BLaER1 (cell line): ENCODE measurements at regions not wholly inside any gene's neighbourhood (a gene's known extent, or its start where the extent isn't known, plus 50 kb on each side); places are given as distances from the start of the nearest gene placed in this dataset.
A peak's percentile ranks its signal among the peaks of the same experiment; 100 is the strongest.
"Not testable (repeated sequence)": the region's sequence is repeated elsewhere in the genome, so short reads cannot be mapped to it uniquely, and the experiment has no call there.

Source experiments
- H3K27ac ChIP-seq: shearing (Covaris generic); formaldehyde crosslinking; 2 replicates; pipeline ENCODE4 v1.8.1; 2022
- H3K27me3 ChIP-seq: shearing (Covaris generic); formaldehyde crosslinking; 2 replicates; pipeline ENCODE4 v1.8.1; 2022
- H3K36me3 ChIP-seq: shearing (Covaris generic); formaldehyde crosslinking; 2 replicates; pipeline ENCODE4 v1.8.1; 2022
- H3K4me1 ChIP-seq: shearing (Covaris generic); formaldehyde crosslinking; 2 replicates; pipeline ENCODE4 v1.8.1; 2022
- H3K4me2 ChIP-seq: shearing (Covaris generic); formaldehyde crosslinking; 2 replicates; pipeline ENCODE4 v1.8.1; 2022
- H3K4me3 ChIP-seq: shearing (Covaris generic); formaldehyde crosslinking; 2 replicates; pipeline ENCODE4 v1.8.1; 2022
- H3K9ac ChIP-seq: shearing (Covaris generic); formaldehyde crosslinking; 2 replicates; pipeline ENCODE4 v1.8.1; 2022
- H3K9me3 ChIP-seq: shearing (Covaris generic); formaldehyde crosslinking; 2 replicates; pipeline ENCODE4 v1.8.1; 2022
- H4K20me1 ChIP-seq: shearing (Covaris generic); formaldehyde crosslinking; 2 replicates; pipeline ENCODE4 v1.8.1; 2022
- Cebpa-rat ChIP-seq: shearing (Covaris generic); IDR thresholded peaks from 2 replicates; pipeline ENCODE4 v1.8.1; 2022

DNA sequence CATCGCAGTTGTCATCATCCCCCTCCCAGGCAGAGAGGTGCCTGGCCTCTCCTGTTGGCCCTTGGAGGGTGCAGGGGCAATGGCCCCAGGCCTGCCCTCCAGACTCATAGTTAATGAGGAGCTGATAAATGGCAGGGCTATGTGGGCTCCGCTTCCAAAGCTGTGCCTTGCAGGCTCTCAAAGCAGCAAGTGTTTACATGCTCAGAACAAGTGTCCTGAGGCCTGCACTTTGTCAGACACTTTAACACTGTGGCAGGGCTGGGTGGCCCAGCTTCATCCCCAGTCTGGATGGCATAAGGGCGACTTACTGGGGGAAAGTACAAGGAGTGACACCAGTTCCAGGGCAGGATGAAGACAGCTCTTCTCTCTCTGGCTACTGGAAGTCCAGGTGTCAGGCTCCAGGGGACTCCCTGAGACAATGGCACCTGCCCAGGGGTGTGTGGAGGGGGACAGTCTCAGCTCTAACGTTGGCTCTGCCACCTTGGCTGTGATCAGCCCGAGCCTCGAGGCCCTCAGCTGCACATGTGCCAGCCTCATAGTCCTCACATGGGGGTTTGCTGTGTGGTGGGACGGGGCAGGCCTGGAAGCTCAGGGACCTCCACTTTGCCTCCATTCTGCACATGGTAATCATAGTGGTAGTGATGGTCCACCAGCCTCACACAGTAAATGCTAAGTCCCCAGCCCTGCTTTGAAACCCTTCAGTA, 153.4 kb downstream of the BARX1 start:
- Histone ChIP-seq H3K4me2 (no peak overlapping the region), H3K9ac (no peak overlapping the region), H4K20me1 (no peaks in the 10 kb centered on the region), H3K27me3 (no peaks in the 10 kb centered on the region), H3K36me3 (no peaks in the 10 kb centered on the region), H3K4me3 (no peak overlapping the region), H3K4me1 (peaks cover 3% of the 10 kb centered on the region), H3K9me3 (no peaks in the 10 kb centered on the region), H3K27ac (no peak overlapping the region)
- no peak for TF ChIP-seq Cebpa-rat

DNA sequence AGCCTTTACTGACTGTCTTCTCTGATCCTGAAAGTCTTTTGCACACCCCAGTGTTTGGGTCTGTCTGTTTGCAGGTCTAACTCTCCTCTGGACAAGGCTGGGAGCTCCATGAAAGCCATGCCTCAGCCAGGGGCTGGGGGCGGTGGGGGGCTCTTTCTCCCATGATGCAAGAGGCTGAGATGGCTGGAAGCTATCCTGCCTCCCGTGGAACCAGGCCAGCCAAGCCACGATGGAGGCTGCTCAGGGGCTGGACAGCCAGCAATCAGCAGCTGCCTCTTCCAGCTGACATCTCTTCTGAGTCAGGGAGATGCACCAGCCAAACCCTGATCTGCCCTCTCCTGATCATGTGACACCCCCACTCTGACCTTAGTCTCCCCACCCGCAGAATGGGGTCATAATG, 154.0 kb downstream of the BARX1 start:
- no peaks in the 10 kb centered on the region for H4K20me1 ChIP-seq
- no peak overlapping the region for H3K4me2 ChIP-seq
- no peak overlapping the region for H3K9ac ChIP-seq
- TF ChIP-seq Cebpa-rat = no peak
- H3K36me3 ChIP-seq = no peaks in the 10 kb centered on the region
- no peaks in the 10 kb centered on the region for H3K9me3 ChIP-seq
- no peak overlapping the region for H3K27ac ChIP-seq
- no peak overlapping the region for H3K4me3 ChIP-seq
- peaks cover 9% of the 10 kb centered on the region for H3K4me1 ChIP-seq
- H3K27me3 ChIP-seq = no peaks in the 10 kb centered on the region

DNA sequence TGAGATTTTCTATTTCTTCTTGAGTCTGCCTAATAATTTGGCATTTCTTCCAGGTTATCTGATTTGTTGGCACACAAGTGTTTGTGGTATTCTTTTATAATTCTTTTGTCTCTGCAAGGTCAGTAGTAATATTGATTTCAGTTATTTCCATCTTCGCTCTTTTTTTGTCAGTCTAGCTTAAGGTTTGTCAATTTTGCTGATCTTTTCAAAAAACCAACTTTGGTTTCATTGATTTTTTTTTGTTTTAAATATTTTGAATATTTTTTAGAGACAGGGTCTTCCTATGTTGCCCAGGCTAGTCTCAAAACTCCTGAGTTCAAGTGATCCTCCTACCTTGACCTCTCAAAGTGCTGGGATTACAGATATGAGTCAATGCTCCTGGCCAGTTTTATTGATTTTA, 162.8 kb downstream of the BARX1 start:
- Histone ChIP-seq H3K4me2 (no peak overlapping the region), H3K27me3 (no peaks in the 10 kb centered on the region), H3K9me3 (peaks cover 9% of the 10 kb centered on the region; the same call in 1 of the 2 replicates), H3K27ac (no peak overlapping the region), H3K36me3 (no peaks in the 10 kb centered on the region), H3K4me3 (no peak overlapping the region), H3K9ac (no peak overlapping the region), H4K20me1 (no peaks in the 10 kb centered on the region), H3K4me1 (peaks cover 10% of the 10 kb centered on the region)
- TF ChIP-seq Cebpa-rat = no peak

DNA sequence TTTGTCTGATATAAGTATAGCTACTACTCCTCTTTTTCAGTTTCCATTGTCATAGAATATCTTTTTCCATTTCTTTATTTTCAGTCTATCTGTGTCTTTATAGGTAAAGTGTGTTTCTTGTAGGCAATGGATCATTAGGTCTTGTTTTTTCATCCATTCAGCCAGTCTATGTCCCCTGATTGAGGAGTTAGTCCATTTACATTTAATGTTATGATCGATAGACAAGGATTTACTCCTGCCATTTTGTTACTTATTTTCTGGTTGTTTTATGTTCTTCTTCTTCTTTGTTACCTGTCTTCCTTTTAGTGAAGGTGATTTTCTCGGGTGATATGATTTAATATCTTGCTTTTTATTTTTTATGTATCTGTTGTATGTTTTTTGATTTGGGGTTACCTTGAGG, 169.0 kb downstream of the BARX1 start:
- Histone ChIP-seq H4K20me1 (no peaks in the 10 kb centered on the region), H3K4me3 (no peak overlapping the region), H3K27ac (no peak overlapping the region), H3K9me3 (peaks cover 13% of the 10 kb centered on the region; the same call in 1 of the 2 replicates), H3K4me1 (no peaks in the 10 kb centered on the region), H3K27me3 (no peaks in the 10 kb centered on the region), H3K9ac (no peak overlapping the region), H3K36me3 (no peaks in the 10 kb centered on the region), H3K4me2 (no peak overlapping the region)
- TF ChIP-seq Cebpa-rat = no peak

DNA sequence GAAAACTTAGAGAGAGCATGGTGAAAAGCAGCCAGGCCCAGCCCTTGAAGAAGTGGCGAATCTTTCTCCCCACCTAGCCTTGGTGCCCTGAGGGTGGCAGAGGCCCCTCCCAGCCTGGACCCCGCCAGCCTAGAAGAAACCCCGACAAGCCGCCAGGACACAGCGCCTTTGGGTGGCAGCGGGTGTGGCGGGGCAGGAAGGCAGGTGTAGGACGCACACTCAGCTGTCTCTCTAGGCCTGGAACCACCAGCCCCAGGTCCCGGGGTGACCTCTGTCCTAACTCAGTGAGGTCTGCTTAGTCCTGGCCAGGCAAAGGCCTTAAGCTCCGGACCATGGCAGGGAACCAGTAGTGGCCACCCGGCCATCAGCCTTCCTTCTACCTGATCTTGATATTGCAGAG, 178.3 kb downstream of the BARX1 start:
- Histone ChIP-seq H3K27ac (no peak overlapping the region), H3K4me1 (no peaks in the 10 kb centered on the region), H3K27me3 (no peaks in the 10 kb centered on the region), H3K9me3 (no peaks in the 10 kb centered on the region), H3K9ac (no peak overlapping the region), H3K36me3 (no peaks in the 10 kb centered on the region), H3K4me3 (no peak overlapping the region), H3K4me2 (no peak overlapping the region), H4K20me1 (no peaks in the 10 kb centered on the region)
- TF ChIP-seq Cebpa-rat = no peak

DNA sequence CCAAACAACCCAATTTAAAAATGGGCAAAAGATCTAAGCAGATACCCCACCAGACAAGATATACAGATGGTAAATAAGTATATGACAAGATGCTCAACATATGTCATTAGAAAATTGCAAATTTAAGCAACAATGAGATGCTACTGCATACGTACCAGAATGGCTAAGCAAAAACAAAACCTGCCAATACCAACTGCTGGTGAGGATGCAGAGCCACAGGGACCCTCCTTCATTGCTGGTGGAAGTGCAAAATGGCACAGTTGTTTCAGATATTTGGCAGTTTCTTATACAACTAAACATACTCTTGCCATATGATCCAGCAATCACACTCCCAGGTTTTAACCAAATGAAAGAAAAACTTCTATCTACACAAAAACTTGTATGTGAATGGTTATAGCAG, 178.9 kb downstream of the BARX1 start:
- Histone ChIP-seq H3K27ac (no peak overlapping the region), H3K36me3 (no peaks in the 10 kb centered on the region), H3K4me2 (no peak overlapping the region), H3K4me3 (no peak overlapping the region), H4K20me1 (no peaks in the 10 kb centered on the region), H3K9ac (no peak overlapping the region), H3K9me3 (no peaks in the 10 kb centered on the region), H3K4me1 (no peaks in the 10 kb centered on the region), H3K27me3 (no peaks in the 10 kb centered on the region)
- TF ChIP-seq Cebpa-rat = no peak

DNA sequence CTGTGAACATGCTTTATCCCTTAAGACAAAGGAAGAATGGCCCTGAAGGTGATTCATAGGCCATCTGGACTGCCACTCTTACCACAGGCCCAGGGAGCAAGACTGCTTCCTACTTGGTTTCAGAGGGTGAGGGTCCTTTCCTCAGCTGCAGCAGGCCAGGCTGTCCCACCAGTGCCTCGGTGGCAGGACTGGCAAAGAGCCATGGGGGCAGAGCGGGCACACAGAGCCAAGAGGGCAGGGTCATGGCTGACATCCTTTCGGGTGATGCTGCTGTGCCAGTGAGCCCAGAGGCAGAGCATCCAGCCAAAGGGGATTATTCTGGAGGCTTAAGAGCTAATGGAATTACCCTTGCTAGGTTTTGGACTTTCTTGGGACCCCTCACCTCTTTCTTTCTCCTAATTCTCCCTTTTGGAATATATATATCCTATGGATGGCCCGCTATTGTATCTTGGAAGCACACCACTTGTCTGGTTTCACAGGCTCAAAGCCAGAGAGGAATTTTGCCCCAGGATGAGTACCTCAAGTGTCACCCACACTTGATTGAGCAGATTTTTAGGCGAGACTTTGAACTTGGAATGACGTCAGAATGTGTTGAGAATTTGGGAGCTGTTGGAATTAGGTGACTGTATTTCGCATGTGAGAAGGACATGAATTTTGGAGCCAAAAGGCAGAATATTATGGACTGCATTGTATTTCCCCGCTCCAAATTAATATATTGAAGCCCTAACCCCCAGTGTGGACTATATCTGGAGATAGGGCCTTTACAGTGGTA, 180.6 kb downstream of the BARX1 start:
- Histone ChIP-seq H4K20me1 (no peaks in the 10 kb centered on the region), H3K9me3 (no peaks in the 10 kb centered on the region), H3K36me3 (no peaks in the 10 kb centered on the region), H3K27me3 (no peaks in the 10 kb centered on the region), H3K4me1 (no peaks in the 10 kb centered on the region), H3K4me3 (no peak overlapping the region), H3K4me2 (no peak overlapping the region), H3K27ac (no peak overlapping the region), H3K9ac (no peak overlapping the region)
- no peak for TF ChIP-seq Cebpa-rat

DNA sequence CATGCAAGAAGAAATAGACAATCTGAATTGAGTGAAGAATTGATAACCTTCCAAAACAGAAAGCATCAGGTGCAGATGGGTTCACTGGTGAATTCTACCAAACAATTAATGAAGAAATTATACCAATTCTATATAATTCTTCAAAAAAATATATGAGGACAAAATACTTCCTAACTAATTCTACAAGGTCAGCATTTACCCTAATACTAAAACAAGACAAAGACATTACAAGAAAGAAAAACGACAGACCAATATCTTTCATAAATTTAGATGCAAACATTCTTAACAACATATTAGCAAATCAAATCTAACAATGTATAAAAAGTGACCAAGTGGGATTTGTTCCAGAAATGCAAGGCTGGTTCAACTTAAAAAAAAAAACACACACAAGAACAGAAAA, 183.9 kb downstream of the BARX1 start:
- peaks cover 2% of the 10 kb centered on the region; the same call in 1 of the 2 replicates for H3K9me3 ChIP-seq
- H3K4me1 ChIP-seq = no peaks in the 10 kb centered on the region
- H3K9ac ChIP-seq = no peak overlapping the region
- no peaks in the 10 kb centered on the region for H3K36me3 ChIP-seq
- TF ChIP-seq Cebpa-rat = no peak
- no peaks in the 10 kb centered on the region for H3K27me3 ChIP-seq
- H3K4me2 ChIP-seq = no peak overlapping the region
- no peaks in the 10 kb centered on the region for H4K20me1 ChIP-seq
- no peak overlapping the region for H3K4me3 ChIP-seq
- no peak overlapping the region for H3K27ac ChIP-seq

DNA sequence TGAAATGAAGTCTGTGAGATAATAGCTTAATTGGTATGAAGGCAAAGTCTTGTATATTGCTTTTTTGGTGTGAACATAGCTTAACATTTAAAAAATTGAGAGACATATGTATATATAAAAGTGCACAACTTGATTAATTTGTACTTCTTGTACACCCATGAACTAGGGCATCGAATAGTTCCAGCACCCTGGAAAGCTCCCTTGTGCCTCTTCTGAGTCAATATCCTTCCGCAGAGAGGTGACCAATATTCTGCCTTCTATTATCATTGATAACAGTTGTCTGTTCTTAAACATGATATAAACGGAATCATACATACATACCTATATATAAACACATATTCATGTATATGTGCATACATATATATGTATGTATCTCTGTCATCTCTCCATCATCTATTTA, 185.4 kb downstream of the PHF2 start:
- Histone ChIP-seq H4K20me1 (no peaks in the 10 kb centered on the region), H3K9me3 (peaks cover 18% of the 10 kb centered on the region), H3K4me3 (no peak overlapping the region), H3K36me3 (no peaks in the 10 kb centered on the region), H3K9ac (no peak overlapping the region), H3K4me1 (no peaks in the 10 kb centered on the region), H3K27ac (no peak overlapping the region), H3K27me3 (no peaks in the 10 kb centered on the region), H3K4me2 (no peak overlapping the region)
- no peak for TF ChIP-seq Cebpa-rat

DNA sequence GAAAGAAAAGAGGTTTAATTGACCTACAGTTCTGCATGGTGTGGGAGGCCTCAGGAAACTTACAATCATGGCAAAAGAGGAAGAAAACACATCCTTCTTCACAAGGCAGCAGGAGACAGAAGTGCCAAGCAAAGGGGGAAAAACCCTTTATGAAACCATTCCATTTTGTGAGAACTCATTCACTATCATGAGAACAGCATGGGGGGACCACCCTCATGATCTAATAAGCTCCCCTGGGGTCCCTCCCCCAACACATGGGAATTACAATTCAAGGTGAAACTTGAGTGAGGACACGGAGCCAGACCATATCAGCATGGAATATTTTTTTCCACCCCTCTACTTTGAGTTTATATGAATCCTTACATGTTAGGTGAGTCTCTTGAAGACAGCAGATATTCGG, 173.7 kb downstream of the PHF2 start:
- Histone ChIP-seq H3K36me3 (no peaks in the 10 kb centered on the region), H3K9me3 (peaks cover 90% of the 10 kb centered on the region), H3K27me3 (no peaks in the 10 kb centered on the region), H3K4me2 (no peak overlapping the region), H4K20me1 (no peaks in the 10 kb centered on the region), H3K27ac (no peak overlapping the region), H3K9ac (no peak overlapping the region), H3K4me1 (no peaks in the 10 kb centered on the region), H3K4me3 (no peak overlapping the region)
- no peak for TF ChIP-seq Cebpa-rat

DNA sequence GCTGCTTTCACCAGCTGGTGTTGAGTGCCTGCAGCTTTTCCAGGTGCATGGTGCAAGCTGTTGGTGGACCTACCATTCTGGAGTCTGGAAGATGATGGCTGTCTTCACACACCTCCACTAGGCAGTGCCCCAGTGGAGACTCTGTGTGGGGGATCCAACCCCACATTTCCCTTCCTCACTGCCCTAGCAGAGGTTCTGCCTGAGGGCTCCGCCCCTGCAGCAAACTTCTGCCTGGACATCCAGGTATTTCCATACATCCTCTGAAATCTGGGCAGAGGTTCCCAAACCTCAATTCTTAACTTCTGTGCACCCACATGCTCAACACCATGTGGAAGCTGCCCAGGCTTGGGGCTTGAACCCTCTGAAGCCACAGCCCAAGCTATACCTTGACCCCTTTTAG, 172.4 kb downstream of the PHF2 start:
- Histone ChIP-seq H3K4me3 (peak overlapping the region; percentile 22; the same call in 1 of the 2 replicates), H3K9me3 (peaks cover 87% of the 10 kb centered on the region)
- not testable (repeated sequence) for H3K9ac ChIP-seq, H3K4me2 ChIP-seq, H3K4me1 ChIP-seq, H3K27me3 ChIP-seq, H4K20me1 ChIP-seq, H3K27ac ChIP-seq, H3K36me3 ChIP-seq
